HK-2 (cell line): ENCODE measurements at regions not wholly inside any gene's neighbourhood (a gene's known extent, or its start where the extent isn't known, plus 50 kb on each side); places are given as distances from the start of the nearest gene placed in this dataset.

Experiments
- DNase-seq: peaks from one replicate; pipeline ENCODE4 v3.0.0-alpha.2; 2018; ENCODE audit not compliant: unreplicated experiment

DNA sequence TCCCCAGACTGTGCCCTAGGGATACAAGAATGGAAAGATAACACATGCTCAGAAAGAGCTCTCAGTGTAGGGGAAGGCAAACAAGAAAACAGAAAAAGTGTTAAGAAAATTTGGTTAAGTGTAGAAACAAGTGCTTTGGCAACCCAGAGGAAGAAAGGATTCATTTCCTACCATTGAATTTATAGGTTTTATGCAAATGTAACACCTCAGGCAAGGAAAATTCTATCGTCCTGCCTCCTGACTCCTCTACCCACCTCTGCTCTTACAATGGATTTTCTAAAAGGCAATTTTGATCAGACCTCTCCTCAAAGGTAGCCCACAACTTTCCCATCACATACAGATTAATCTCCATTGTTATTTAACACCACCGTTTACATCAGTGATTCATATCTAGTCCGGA is 298.7 kb downstream of the RFC3 start:
- DNase-seq = no peak

DNA sequence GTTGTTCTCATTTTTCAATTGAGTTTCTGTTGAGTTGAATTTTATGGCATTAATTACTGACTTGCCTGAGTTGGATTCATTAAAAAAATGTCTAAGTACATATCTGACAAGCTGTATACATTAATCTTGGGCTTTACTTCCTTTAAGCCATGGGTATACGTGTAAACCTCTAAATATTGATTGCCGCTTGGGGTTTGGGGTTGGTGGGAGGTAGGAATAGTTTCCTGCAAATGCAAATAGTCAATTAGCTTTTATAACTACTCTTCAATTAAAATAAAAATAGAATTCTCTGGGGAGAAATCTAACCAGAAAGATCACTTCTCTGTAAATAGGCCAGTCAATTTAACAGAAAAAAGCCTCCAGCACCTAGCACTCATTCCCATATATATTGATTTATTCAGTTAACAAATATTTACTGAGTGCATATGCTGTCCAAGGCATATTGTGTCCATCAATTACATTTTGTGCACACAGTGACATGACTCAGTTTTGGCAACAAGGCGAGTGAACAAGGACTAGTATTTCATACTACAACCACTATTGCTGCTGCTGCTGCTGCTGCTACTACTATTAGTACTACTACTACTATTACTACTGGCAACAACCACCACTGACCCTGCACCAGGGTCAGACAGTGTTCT is 306.8 kb downstream of the RFC3 start:
- no peak for DNase-seq

DNA sequence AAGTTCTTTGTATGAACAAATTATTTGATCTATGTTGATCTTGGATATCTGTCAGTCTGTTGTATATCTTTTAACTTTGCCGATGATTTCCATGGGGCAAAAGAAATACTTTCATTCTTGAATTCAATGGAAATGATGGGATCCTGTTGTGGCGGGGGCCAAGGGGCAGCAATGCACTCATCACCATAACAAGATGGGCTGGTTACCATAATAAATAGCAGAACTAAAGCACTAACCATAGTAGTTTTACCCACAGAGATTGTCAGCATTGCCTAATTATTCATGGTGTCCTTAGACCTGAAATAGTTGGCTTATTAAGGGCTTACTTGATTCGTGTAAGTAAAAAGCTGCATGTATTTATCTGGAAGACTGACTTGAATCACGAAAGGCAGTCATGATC is 309.6 kb downstream of the RFC3 start:
- no peak for DNase-seq

DNA sequence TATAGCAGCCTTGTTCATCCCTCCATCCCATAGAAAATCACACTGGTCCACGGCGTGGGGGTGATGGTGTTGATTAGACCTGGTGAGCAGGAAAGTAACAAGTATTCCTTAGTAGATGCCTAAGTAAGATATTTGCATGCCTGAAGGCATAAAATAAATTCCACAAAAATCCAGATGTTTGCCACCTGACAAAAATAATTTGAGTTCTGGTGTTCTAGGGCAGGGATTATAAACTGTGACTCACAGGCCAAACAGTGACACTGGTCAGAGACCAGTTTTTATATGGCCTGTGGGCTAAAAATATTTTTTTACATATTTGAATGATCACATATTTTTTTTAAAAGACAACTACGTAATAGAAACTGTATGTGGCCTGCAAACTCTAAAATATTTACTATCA is 310.7 kb downstream of the RFC3 start:
- no peak for DNase-seq

DNA sequence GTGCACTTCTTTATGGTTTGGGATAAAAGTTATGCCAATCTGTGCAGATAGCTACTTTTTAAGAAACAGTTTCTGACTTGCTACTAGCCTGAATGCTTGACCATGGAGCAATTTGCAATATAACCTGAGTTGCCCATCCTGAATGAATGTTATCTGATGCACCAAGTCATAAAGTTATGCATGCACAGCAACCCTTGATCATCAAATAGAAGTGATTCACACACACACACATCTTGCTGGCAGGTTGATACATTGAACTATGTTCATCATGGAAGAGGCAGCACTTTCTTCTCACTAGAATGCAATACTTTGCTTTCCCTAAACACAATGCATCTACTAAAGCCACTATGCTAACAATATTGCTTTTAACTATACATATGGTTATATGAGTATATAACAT is 311.5 kb downstream of the RFC3 start:
- no peak for DNase-seq

DNA sequence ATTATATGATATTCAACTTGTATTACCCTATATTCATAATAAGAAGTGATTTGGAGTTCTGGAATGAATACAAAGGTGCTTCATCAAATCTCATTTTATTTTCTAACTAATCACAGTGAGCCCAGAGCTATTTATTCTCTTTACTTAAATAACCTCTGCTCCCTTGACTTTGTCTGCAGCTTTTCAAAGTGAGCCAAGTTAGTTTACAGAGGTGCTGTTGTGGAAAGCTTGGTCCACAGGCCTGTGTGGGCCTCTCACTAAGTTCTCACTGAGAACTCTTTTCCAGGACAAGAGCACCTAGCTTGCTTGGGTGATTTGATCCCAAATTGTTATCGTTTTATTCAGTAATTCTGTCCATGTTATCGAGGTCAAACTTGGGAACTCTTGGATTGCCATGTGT is 319.3 kb downstream of the RFC3 start:
- no peak for DNase-seq

DNA sequence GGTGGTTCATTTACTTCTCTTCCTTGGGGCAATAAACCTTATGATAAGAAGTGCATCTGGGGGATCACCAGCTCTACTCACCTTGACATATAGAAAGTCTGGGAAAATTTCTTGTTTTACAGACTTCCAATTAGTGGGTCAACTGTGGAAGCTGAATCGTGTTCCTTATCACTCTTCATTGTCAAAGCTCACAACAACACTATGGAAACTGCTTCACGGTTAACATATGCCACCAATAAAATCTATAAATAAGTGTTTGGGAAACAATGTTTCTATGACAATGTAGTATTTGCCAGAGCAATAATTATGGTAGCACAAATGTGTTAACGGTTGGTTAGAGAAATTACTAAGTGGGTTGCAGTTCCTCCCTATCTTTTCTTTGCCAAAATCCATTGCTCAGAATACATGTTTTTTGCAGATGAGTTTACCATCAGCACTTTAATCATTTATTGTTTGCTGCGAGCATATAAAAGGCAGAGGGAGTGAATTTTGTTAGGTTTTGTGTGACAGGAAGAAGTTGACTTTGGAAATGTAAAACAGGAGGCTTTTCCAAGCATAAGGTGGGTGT is 321.8 kb downstream of the RFC3 start:
- no peak for DNase-seq

DNA sequence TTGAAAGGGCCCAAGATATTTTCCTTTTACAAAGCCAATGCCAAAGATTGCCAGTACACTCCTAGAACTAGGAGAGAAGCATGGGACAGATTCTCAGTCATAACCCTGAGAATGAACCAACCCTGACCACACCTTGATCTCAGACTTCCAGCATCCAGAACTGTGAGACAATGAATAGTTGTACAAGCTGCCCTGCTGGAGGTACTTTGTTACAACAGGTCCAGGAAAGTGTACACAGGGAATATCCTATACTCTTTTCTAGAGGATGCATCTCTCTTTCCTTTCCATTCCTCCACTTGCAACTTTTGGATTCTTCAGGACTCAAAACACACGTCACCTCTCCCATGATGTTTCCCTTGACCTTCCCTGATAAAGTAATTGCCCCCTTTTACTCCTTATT is 325.7 kb downstream of the RFC3 start:
- no peak for DNase-seq

DNA sequence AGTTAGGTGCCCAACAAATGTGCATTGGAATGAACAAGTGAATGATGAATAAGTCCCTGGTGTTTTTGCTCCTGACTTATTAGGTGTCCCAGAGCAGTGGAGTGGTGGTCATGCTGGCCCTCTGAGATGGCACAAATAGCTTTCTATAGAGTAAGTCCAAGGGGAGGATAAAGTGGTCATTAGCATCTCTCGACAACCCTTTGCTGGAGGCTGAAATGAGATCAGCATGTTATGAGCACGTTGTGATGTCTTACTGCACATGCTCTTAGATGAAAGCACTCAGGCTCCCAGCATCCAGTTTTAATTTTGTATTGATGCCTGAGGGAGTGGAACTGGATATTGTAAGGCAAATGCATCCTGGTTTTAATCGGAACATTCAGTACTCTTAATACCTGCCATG is 326.2 kb downstream of the RFC3 start:
- DNase-seq = no peak

DNA sequence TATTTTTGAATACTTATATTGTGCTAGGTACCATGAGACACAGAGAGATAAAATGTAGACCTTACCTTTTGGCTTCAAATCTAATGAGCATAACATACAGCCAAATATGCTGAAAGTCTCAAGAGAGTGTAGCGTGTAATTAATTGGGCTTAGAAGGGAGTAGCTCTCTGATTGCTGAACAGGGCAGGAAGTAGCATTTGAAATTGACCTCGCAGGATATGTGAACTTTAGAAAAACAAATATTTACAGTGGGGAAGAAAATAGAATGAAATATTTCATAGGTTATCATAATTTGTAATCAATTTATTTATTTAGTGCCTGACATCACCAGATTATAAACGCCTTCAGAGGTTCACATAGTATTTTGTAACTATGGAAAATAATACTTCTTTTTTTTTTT is 327.1 kb downstream of the RFC3 start:
- DNase-seq = no peak

DNA sequence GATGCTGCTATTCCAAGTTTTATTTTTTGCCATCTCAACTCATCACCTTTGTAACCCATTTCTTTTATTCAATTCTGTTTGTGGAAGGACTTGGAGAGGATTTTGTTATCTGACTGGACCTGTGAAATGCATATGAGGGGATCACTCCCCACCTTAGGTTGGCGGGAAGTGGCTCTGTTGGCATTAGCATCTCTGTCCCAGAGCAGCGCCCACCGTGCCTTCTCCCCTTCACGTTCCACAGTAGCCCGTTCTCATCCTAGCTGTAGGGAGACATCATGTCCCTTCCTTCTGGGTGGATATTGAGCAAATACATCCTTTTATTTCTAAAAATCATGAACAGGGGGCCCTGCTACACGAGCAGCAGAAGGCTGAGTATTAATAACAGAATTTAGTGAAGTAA is 330.4 kb downstream of the RFC3 start:
- no peak for DNase-seq

DNA sequence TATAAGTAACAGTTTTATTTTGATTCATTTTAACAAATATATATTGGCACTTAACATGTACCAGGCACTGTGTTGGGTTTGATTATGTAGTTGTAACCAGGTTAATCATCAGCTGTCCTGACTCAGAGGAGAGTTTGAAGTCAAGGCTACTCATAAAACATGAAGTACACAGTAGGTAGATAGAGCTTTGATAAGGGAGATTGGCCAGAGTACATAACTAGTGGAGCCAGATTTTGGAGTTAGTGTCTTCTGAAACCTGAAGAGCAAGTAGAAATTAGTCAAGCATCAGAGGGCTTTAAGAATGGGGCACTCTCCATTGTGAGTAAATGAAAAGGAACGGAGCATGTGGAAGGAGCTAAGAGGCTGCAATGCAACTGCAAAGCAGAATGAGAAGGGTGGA is 333.9 kb downstream of the RFC3 start:
- DNase-seq = no peak

DNA sequence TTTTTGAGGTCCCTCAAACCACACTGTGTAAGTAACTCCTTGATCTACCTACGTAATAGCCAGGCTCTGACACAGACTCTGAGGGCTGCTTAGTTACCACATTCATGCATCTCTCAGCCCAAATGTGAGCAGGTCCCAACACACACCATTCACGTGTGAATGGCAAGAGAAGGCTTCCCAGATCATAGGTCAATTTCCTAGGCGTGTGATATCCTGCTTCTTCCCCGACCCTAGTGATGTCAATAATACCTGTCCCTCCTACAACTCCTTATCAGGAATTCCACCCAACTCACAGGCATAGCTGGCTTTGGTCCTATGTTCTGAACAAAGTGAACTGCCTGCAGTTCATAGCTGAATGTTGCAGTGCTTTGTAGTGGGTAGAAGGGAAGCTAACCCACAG is 334.5 kb downstream of the RFC3 start:
- DNase-seq = no peak

DNA sequence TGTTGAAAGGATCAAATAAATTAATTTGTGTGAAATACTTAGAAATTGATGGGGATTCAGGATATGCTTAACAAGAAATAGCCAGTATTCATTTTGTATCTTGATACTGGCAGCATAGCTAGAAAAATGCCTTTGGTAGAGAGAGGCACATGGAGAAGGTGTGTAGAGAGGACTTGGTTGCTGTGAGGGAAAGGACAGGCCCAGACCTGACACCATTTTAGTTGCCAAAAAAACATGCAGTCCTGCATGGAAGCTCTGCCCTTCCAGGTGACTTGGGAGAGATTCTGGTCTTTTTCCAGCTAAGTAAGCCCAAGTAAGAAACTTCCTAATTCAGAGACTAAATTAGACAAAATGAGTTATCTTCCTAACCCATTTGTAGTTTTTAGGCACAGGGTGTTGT is 335.0 kb downstream of the RFC3 start:
- no peak for DNase-seq

DNA sequence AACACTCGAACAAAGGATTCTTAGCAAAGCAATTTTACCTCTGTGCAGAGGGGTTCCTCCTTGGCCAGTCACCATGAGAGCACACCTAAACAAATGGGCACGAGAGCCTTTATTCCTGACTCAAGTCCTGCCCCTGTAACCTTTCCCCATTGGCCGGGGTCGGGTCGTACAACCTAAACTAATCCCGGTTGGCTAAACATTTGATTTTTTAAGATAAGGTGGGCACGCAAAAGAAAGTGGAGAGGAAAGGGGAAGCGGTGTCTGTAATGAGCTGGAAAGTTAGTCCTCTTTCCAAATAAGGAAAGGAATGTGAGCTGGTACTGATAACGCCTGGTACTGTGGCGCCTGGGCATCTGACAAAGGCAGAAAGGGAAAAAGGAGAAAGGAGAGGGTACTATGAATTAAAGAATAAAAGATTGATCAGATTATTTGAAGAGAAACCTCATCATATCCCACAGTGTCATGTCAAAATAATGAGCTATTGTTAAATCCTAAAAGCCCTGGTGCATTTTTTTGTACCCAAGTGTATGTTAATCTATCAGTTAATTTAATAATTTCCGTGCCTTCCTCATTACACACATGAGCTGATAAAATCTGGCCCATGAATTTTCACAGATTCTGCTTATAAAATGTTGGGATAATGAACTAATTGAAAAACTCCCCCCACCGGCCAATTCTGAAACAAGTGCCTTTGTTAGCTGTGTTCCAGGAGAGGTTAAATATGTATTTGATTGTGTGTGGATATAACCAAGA is 335.7 kb downstream of the RFC3 start:
- DNase-seq = no peak

DNA sequence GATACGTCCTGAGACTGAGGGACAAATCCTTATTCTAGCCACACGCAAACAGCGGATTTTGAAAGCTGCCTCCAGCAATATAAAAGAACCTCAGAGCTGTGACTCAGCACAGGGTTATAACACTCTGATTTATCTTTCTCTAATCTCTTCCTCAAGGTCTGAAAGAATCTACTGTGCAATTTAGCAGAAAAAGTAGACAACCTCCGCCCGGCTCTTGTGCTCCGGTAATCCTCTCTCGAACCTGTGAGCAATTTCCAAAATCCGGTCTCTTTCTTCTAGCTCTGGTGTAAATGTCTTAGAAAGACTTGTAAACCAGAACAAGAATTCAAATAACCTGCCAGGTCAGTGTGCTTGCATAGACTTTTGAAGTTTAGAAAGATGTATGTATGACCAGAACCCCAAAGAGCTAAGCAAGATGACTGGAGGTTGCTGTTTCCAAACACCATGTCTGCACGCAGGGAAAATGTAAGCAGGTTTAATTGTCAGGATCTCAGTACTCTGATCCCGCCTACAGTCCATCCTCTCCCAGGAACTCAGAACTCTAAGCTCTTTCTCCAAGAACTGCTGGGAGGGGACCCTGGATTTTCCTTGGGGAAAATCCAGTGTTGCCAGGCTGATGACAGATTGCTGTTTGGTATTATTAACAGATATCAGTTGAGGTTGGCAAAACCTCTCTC is 338.1 kb downstream of the RFC3 start:
- no peak for DNase-seq

DNA sequence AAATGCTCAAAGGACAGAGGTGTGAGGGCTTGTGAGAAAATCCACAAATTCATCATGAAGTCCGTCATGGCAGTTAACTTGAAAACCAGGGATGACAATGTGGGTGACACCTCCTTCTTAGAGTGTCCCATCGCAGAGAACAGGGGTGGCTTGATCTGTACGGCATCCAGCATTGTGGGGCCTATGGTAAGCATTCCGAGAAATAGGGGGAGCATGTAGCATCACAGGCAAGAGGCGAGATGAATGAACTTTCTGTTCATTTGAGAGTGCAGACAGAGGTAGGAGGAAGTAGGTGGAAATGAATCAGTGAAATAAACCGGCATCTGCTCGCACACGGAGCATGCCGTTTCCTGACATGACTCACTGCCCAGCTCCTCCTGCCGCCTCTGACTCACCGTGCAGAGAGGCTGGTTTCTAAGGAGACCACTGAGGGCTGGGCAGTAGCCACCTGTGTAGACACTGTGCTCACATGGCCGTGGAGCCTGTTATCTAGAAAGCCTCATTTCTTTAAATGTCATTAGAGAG is 339.0 kb downstream of the RFC3 start:
- DNase-seq = peak; percentile 73

DNA sequence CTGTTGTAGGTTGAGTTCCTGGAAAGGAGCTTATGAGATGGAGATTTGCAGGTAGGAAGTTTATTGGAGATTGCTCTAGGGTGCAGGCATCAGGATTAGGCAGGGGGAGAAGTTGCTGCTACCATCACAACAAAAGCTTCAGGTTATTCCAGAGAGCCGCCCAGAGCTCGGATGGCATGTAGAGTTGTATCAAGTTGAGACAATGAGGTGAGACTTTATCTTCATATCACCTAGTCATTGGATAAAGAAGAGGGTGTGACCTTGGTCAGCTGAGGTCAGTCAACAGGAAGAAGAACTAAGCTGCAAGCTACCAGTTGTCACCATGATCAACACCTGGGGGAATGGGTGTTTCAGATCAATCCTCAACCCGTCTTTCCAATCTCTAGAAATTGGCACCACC is 342.0 kb downstream of the RFC3 start:
- no peak for DNase-seq

DNA sequence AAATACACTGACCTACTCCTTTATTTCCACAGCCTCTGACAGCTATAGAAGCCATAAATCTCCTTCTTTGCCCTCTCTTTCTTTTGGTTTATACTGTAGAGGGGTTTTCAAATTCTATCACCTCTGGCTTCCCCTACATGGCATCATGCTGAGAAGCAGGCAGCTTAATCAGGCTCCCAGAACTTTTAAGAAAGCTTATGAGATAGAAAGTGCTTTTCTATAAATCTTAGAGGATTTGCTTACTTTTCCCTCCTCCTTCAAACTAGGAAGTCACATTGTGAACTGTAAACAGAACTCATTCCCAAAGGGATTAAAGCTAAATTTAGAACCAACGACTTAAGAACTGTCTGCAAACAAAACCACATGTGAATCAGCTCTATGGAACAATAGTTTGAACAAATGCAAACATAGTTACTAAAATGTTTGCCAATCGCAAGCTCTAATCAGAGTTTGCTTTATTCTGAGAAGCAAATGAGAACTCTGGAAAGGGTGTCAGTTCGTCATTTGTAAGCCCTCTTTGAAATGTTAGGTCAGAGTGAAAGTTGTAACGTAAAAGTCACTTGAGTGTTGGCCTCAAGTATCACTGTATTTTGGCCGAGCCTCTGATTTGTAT is 344.1 kb downstream of the RFC3 start:
- no peak for DNase-seq

DNA sequence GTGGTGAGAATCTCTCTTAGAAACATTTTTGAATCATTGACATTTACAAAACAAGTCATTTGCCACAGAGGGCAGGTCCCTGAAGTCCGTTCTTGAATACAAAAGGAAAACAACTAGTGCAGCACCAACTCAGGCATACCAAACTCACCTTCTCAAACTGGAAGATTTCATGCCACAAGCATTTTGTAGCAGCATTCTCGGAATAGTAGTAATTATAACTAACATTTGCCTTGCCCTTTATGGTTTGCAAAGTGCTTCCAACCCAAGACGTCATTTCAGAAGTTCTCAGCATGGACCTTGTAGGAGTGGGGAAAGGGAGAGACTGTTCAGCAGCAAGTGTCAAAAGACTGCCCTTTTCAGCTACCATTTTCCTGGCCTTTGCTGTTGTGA is 344.6 kb downstream of the RFC3 start:
- no peak for DNase-seq

DNA sequence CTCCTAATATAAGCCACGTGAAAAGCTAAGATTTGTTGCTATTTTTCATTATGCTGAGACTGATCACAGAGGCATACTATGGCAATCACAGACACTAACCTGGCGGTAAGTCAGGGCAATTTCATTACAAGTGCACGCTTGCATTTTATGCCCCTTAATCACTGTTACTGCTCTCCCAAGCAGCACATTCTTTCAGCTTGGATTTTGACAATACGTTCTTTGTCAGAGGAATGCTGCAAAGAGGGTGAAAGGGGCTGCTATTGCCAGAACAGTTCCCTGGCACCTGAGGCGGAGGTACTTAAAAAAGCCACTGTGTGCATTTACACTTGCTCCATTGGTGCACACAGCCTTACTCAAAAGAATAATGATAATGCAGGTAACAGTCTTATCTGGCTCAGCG is 346.6 kb downstream of the RFC3 start:
- no peak for DNase-seq

DNA sequence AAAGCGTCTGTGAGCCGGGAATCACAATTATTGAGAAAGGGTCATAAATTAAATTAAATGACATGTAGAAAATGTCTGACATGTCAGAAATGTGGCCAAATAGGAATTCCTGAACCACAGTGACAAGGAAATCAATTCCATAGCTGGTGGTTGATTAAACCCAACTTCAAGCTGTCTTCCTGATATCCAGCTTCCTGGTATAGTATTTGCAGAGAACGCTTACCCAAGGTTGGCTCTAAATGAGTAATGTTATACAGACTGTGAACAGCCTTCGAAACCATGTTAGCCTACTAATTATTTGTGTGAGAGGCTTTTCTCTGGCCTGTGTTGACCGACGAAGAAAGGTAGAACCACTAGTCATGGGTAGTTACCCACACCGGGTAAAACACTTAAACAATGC is 347.2 kb downstream of the RFC3 start:
- DNase-seq = no peak
